HFFc6 (cell line): ENCODE measurements at regions not wholly inside any gene's neighbourhood (a gene's known extent, or its start where the extent isn't known, plus 50 kb on each side); places are given as distances from the start of the nearest gene placed in this dataset.

Source experiments
- DNase-seq: peaks from one replicate; pipeline ENCODE4 v3.0.0-alpha.2; 2018
- H3K27ac Mint-ChIP-seq: 2 replicates; pipeline ENCODE4 v1.8.0; 2020; ENCODE audit warnings: mild to moderate bottlenecking, mixed read lengths
- H3K27me3 Mint-ChIP-seq: 2 replicates; pipeline ENCODE4 v1.8.0; 2021; ENCODE audit warnings: mild to moderate bottlenecking, moderate library complexity, mixed read lengths; ENCODE audit not compliant: insufficient read depth
- H3K36me3 Mint-ChIP-seq: 2 replicates; pipeline ENCODE4 v1.8.0; 2021; ENCODE audit warnings: low read depth, mixed read lengths
- H3K4me1 Mint-ChIP-seq: 2 replicates; pipeline ENCODE4 v1.8.0; 2020; ENCODE audit warnings: low read depth, mixed read lengths
- H3K4me3 Mint-ChIP-seq: 2 replicates; pipeline ENCODE4 v1.8.0; 2020; ENCODE audit warnings: mild to moderate bottlenecking, moderate library complexity, mixed read lengths
- H3K9me3 Mint-ChIP-seq: 2 replicates; pipeline ENCODE4 v1.8.0; 2020; ENCODE audit warnings: mild to moderate bottlenecking, mixed read lengths
- TF ChIP-seq, protein P1 (sequence below): fragments of 200-600 bp; sonication (generic); IDR thresholded peaks from 2 replicates; pipeline ENCODE4 v1.5.0; 2021; ENCODE audit warnings: antibody characterized with exemption, mild to moderate bottlenecking

DNA sequence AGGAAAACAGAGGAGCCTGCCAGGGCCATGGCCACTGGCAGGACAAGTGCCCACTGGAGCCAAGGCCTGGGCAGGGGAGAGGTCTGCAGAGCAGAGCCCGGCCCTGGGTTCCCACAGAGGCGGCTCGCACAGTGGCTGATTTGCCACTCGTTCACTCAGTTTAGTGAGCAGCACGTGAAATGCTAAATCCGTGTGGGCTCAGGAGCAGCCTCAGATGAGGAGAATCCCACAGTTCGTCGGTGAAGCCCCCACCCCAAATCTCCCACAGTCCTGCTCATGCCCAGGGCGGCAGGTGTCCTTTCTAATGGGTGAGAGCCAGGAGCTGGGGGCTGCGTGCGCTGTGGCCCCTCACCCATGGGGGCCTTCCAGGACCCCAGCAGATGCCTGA is 107.7 kb upstream of the FAM20C start:
- Mint-ChIP-seq H3K4me1 (peaks cover 16% of the 10 kb centered on the region), H3K4me3 (no peak overlapping the region), H3K27ac (no peak overlapping the region), H3K36me3 (no peaks in the 10 kb centered on the region), H3K27me3 (peaks cover 13% of the 10 kb centered on the region), H3K9me3 (no peaks in the 10 kb centered on the region)
- DNase-seq = no peak
- TF ChIP-seq, protein P1, sequence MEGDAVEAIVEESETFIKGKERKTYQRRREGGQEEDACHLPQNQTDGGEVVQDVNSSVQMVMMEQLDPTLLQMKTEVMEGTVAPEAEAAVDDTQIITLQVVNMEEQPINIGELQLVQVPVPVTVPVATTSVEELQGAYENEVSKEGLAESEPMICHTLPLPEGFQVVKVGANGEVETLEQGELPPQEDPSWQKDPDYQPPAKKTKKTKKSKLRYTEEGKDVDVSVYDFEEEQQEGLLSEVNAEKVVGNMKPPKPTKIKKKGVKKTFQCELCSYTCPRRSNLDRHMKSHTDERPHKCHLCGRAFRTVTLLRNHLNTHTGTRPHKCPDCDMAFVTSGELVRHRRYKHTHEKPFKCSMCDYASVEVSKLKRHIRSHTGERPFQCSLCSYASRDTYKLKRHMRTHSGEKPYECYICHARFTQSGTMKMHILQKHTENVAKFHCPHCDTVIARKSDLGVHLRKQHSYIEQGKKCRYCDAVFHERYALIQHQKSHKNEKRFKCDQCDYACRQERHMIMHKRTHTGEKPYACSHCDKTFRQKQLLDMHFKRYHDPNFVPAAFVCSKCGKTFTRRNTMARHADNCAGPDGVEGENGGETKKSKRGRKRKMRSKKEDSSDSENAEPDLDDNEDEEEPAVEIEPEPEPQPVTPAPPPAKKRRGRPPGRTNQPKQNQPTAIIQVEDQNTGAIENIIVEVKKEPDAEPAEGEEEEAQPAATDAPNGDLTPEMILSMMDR = no peak

DNA sequence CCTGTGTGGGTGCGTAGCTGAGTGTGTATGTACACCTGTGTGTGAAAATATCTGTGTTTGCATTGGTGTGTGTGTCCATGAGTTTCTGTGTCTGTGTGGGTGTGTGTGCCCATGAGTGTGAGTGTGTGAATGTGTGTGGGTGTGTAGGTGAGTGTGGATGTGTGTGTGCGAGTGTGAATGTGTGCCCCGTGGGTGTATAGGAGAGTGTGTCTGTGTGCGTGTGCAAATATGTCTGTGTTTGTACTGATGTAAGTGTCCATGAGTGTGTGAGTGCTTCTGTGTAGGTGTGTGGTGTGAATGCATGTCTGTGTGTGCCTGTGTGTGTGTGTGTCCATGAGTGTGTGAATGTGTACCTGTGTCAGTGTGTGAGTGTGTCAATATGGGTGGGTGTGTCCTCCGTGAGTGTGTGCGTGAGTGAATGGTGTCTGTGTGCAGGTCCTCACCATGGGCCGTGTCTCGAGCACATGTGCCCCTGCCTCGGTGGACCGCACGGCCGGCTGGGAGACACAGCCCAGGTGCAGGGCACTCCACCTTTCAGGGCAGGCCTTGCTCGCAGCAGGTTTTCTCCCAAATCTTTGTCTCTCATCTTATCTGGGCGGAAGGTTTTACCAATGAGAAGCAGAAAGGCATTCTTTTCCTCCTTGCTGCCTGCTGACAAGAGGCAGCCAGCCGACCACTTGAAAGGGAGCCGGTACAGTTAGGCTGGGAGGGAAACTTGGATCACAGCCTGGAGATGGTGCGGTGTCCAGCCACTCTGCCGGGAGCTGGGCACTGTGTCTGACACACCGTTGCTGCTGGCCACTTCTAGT is 107.1 kb upstream of the FAM20C start:
- peaks cover 22% of the 10 kb centered on the region for H3K4me1 Mint-ChIP-seq
- no peak overlapping the region for H3K4me3 Mint-ChIP-seq
- TF ChIP-seq, protein P1 = no peak
- H3K27ac Mint-ChIP-seq = no peak overlapping the region
- DNase-seq = peak; percentile 6
- H3K36me3 Mint-ChIP-seq = no peaks in the 10 kb centered on the region
- no peaks in the 10 kb centered on the region for H3K9me3 Mint-ChIP-seq
- H3K27me3 Mint-ChIP-seq = peaks cover 13% of the 10 kb centered on the region

DNA sequence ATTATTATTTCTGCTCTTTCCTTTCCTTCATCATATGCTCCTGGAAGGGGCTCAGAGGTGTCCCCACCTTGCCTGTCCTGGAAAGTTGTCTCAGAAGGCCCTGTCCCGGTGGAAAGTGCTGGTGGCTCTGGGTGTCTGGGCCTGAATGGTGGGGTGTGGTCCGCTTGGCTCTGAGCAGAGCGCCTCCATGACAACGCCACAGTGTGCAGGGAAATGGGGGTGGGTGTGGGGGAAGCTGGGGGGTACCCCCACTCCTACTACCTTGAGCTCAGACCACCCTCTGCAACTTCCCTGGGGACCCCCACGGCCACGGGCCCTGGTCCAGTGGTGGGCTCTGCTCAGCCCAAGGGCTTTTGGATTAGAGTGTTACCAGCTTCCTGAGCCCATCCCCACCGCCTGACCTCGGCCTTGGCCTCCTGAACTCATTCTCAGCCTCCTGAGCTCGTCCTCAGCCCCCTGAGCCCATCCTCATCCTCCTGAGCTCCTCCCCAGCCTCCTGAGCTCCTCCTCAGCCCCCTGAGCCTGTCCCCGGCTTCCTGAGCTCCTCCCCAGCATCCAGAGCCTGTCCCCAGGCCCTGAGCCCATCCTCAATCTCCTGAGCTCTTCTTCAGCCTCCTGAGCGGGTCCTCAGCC is 106.4 kb upstream of the FAM20C start:
- no peak for DNase-seq
- TF ChIP-seq, protein P1 = no peak
- peaks cover 30% of the 10 kb centered on the region for H3K4me1 Mint-ChIP-seq
- no peaks in the 10 kb centered on the region for H3K9me3 Mint-ChIP-seq
- H3K27ac Mint-ChIP-seq = no peak overlapping the region
- H3K4me3 Mint-ChIP-seq = no peak overlapping the region
- H3K27me3 Mint-ChIP-seq = peaks cover 13% of the 10 kb centered on the region
- no peaks in the 10 kb centered on the region for H3K36me3 Mint-ChIP-seq

DNA sequence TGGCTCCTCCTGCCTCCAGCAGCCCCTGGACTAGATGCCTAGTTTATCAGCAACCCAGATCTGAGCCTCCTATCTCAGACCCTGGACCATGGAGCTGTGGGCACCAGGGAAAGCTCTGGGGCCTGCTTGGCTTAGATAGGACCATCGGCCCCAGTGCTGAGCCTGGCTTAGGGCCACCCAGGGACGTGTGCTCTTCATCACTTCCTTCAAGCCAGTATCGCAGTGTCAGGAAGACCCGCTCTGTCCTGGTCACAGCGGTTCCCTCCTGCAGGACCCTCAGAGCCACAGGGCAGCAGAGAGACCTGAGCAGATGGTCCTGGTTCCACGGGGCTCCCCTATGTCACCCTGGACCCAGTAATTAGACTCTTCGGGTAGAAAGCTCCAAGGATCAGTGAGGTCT is 105.7 kb upstream of the FAM20C start:
- no peaks in the 10 kb centered on the region for H3K36me3 Mint-ChIP-seq
- H3K27ac Mint-ChIP-seq = no peak overlapping the region
- no peak for DNase-seq
- H3K27me3 Mint-ChIP-seq = peaks cover 11% of the 10 kb centered on the region
- H3K4me1 Mint-ChIP-seq = peaks cover 31% of the 10 kb centered on the region
- H3K9me3 Mint-ChIP-seq = no peaks in the 10 kb centered on the region
- TF ChIP-seq, protein P1 = no peak
- no peak overlapping the region for H3K4me3 Mint-ChIP-seq

DNA sequence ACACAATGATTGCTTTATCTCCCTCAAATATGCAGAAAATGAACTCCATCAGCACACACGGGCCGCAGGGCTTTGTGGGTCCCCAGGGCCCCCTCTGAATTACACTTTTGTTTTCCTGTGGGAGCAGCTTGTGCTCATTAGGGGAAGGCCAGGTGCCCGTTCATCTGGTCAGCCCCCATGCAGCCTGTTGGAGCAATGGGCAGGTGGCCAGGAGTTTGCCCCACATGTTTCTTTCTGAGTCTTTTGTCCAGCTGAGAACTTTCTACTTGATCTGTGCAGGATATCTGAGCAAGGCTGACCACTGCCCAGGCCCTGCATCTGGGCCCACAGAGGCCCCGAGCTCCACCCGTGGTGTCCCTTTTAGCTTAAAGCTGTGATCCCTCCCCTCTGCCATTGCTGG is 105.3 kb upstream of the FAM20C start:
- no peak for DNase-seq
- peaks cover 7% of the 10 kb centered on the region for H3K27me3 Mint-ChIP-seq
- TF ChIP-seq, protein P1 = no peak

More for the DNA sequence above, 105.3 kb upstream of the FAM20C start:
- Mint-ChIP-seq H3K4me1 (peaks cover 31% of the 10 kb centered on the region), H3K9me3 (no peaks in the 10 kb centered on the region), H3K27ac (no peak overlapping the region), H3K36me3 (no peaks in the 10 kb centered on the region), H3K4me3 (no peak overlapping the region)
